GM12891 (cell line): ENCODE measurements at regions not wholly inside any gene's neighbourhood (a gene's known extent, or its start where the extent isn't known, plus 50 kb on each side); places are given as distances from the start of the nearest gene placed in this dataset.
"Not testable (repeated sequence)": the region's sequence is repeated elsewhere in the genome, so short reads cannot be mapped to it uniquely, and the experiment has no call there.

Experiments used
- DNase-seq: peaks from one replicate; pipeline ENCODE4 v3.0.0; 2011; ENCODE audit warnings: low spot score; ENCODE audit not compliant: insufficient read length
- FAIRE-seq: peaks from 2 replicates; lab custom pipeline; 2011; peaks lifted over from hg19 to GRCh38; lab: Jason Lieb, UNC
- PAX5 ChIP-seq: IDR thresholded peaks from 2 replicates; pipeline ENCODE4 v1.6.1; 2011; ENCODE audit warnings: low read length, moderate library complexity, mild to moderate bottlenecking; ENCODE audit not compliant: insufficient read depth, severe bottlenecking
- POLR2A ChIP-seq: IDR thresholded peaks from 2 replicates; pipeline ENCODE4 v1.6.1; 2011; ENCODE audit warnings: low read depth, low read length, control low read depth
- POLR2AphosphoS5 ChIP-seq: IDR thresholded peaks from 2 replicates; pipeline ENCODE4 v1.6.1; 2011; ENCODE audit warnings: low read depth, low read length, control low read depth
- POU2F2 ChIP-seq: IDR thresholded peaks from 2 replicates; pipeline ENCODE4 v1.6.1; 2011; ENCODE audit warnings: low read depth, mild to moderate bottlenecking, control low read depth, low read length, moderate library complexity
- SPI1 ChIP-seq: IDR thresholded peaks from 2 replicates; pipeline ENCODE4 v1.6.1; 2011; ENCODE audit warnings: low read depth, low read length, control low read depth
- TAF1 ChIP-seq: IDR thresholded peaks from 2 replicates; pipeline ENCODE4 v1.6.1; 2011; ENCODE audit warnings: low read depth, low read length, control low read depth

GRCh38 chr12:90809940-90810339 lies 145.0 kb downstream of the CCER1 start:
- DNase-seq (no peak), FAIRE-seq (no peak)
- TF ChIP-seq POLR2A (no peak), POLR2AphosphoS5 (no peak), TAF1 (no peak), PAX5 (no peak), SPI1 (no peak), POU2F2 (no peak)

DNA sequence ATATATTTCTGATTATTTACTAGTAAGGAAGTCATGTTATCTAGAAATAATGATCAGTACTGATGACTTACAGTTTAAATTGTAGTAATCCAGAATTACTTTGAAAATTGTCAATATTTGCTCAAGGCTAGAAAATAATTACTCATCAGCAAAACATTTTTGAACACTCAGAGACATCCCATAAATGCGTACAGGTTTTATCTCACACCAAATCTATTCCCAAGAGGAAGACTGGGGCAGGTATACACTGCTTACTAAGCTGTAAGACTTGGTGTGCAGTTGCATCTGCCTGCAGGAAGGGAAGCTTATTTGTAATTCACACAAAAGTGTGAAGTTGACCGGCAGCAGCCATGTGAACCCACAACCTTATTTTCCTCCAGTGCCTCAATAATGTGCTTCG lies 146.4 kb downstream of the CCER1 start:
- DNase-seq (no peak), FAIRE-seq (no peak)
- TF ChIP-seq POLR2AphosphoS5, result no peak
- no peak for TF ChIP-seq SPI1
- TF ChIP-seq POU2F2, result no peak
- no peak for TF ChIP-seq TAF1
- TF ChIP-seq PAX5, result no peak
- TF ChIP-seq POLR2A, result no peak

- DNase-seq (no peak), FAIRE-seq (no peak)
- TF ChIP-seq SPI1 (no peak), POLR2A (no peak), POLR2AphosphoS5 (no peak), TAF1 (no peak), POU2F2 (no peak), PAX5 (no peak)
Observed at GRCh38 chr12:90802727-90803126, 152.2 kb downstream of the CCER1 start.

DNA sequence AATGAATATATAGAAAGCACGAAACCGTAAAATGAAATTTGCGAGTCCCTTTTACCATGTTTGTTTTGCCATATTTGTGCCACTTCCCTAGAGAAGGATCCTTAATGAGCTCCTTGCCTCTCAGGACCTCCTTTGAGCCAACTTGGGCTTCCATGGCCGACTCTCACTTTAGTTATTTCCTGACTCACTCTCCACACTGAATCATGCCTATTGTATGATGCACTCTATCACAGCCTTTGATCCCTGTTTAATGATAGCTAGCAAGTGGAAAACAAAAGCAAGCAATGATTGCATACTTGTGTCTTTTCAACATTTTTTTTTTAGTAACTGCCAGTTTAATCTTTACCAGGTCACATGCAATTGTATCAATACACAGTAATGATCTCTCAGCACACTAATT lies 153.2 kb downstream of the CCER1 start:
- no peak for FAIRE-seq

GRCh38 chr12:90794212-90794611 lies 160.8 kb downstream of the CCER1 start:
- DNase-seq (no peak), FAIRE-seq (no peak)
- TF ChIP-seq SPI1 (no peak), TAF1 (no peak), PAX5 (no peak), POU2F2 (no peak), POLR2A (no peak), POLR2AphosphoS5 (no peak)

More for the DNA sequence above, 153.2 kb downstream of the CCER1 start:
- TF ChIP-seq POU2F2, result no peak
- no peak for DNase-seq

DNA sequence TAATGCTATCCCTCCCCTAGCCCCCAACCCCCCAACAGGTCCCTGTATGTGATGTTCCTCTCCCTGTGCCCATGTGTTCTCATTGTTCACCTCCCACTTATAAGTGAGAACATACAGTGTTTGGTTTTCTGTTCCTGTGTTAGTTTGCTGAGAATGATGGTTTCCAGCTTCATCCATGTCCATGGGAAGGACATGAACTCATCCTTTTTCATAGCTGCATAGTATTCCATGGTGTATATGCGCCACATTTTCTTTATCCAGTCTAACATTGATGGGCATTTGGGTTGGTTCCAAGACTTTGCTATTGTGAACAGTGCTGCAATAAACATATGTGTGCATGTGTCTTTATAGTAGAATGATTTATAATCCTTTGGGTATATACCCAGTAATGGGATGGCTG lies 162.3 kb downstream of the CCER1 start:
- FAIRE-seq, DNase-seq: not testable (repeated sequence)

GRCh38 chr12:90791445-90791844 lies 163.5 kb downstream of the CCER1 start:
- FAIRE-seq (no peak), DNase-seq (no peak)
- TF ChIP-seq POU2F2 (no peak), TAF1 (no peak), POLR2AphosphoS5 (no peak), POLR2A (no peak), SPI1 (no peak)

- TF ChIP-seq SPI1 (no peak), PAX5 (no peak), POLR2AphosphoS5 (no peak), TAF1 (no peak), POLR2A (no peak), POU2F2 (no peak)
- no peak for FAIRE-seq
- no peak for DNase-seq
Observed at GRCh38 chr12:90790747-90791146, 164.2 kb downstream of the CCER1 start.

DNA sequence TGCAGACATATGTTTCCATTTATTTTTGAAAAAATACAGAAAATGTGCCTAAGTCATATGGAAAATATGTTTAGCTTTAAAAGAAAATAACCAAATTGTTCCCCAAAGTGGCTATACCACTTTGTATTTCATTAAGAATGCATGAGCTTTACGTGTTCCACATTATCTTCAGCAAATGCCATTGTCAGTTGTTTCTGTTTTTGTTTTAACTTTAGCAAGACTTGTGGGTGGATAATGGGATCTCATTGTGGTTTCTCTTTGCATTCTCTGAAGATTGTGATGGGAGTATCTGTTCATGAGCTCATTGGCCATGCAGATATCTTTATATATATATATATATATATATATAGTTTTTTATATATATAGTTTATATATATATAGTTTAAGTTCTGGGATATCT lies 181.5 kb downstream of the CCER1 start:
- FAIRE-seq, result no peak
- TF ChIP-seq POLR2AphosphoS5, result no peak
- DNase-seq, result no peak

GRCh38 chr12:90770861-90771260 lies 184.1 kb downstream of the CCER1 start:
- FAIRE-seq (no peak), DNase-seq (no peak)
- no peak for TF ChIP-seq TAF1
- TF ChIP-seq POLR2AphosphoS5, result no peak
- TF ChIP-seq POU2F2, result no peak
- TF ChIP-seq SPI1, result no peak
- TF ChIP-seq POLR2A, result no peak
- no peak for TF ChIP-seq PAX5

DNA sequence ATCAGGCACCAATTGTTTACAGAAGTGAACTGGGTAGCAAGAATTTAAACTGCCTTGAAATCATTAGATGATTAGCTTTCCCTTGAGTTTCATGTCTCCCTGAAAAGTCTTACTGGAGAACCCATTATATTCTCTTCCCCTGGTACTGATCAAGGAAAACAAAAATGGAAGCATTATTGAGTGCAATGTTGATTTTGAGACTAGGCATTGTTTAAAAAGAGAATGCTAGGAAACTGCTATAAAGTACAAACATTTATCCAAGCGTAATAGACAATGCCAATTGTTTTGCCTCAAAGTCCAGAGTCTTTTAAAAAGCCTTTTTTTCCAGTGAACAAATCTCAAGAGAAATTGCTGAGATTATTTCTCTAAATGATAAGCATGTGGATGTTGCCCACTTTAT lies 197.0 kb downstream of the CCER1 start:
- DNase-seq (no peak), FAIRE-seq (no peak)
- no peak for TF ChIP-seq PAX5
- no peak for TF ChIP-seq TAF1
- TF ChIP-seq POLR2A, result no peak
- TF ChIP-seq POLR2AphosphoS5, result no peak
- TF ChIP-seq POU2F2, result no peak
